PC-3 (cell line): ENCODE measurements at regions not wholly inside any gene's neighbourhood (a gene's known extent, or its start where the extent isn't known, plus 50 kb on each side); places are given as distances from the start of the nearest gene placed in this dataset.

ENCODE experiments used
- ATAC-seq: fragments of 200-7000 bp; cut with Tn5 transposase; 2 replicates; pipeline ENCODE4 v1.9.1; 2020; ENCODE audit warnings: mild to moderate bottlenecking, moderate library complexity
- BruUV-seq: library from RNA; stranded (reverse); fragments of 400-500 nt; replicated peaks from 2 replicates; lab custom pipeline; 2021; lab: Mats Ljungman, UMichigan
- CTCF ChIA-PET: fragments of 300-600 bp; sonication (Branson Sonifier 250); formaldehyde crosslinking; loops from one replicate; lab custom pipeline; 2022; ENCODE audit warnings: antibody characterized with exemption; lab: Charles Lee
- POLR2A ChIA-PET: fragments of 300-600 bp; sonication (Branson Sonifier 250); formaldehyde crosslinking; loops from one replicate; lab custom pipeline; 2022; ENCODE audit warnings: antibody characterized with exemption; ENCODE audit not compliant: unreplicated experiment; lab: Charles Lee
- DNase-seq: peaks from one replicate; pipeline ENCODE4 v3.0.0-alpha.2; 2015
- H2AFZ ChIP-seq: fragments of 300-600 bp; sonication (generic); 2 replicates; pipeline ENCODE4 v1.6.0; 2016; ENCODE audit warnings: antibody characterized with exemption, low read length
- H3F3A ChIP-seq: fragments of 300-600 bp; sonication (generic); one replicate; pipeline ENCODE4 v1.6.0; 2017; ENCODE audit warnings: antibody characterized with exemption, low read length, control low read depth, mild to moderate bottlenecking; ENCODE audit not compliant: unreplicated experiment
- H3K27ac ChIP-seq: fragments of 300-600 bp; sonication (generic); 2 replicates; pipeline ENCODE4 v1.5.1; 2016; ENCODE audit warnings: mild to moderate bottlenecking, low read length
- H3K27me3 ChIP-seq: fragments of 300-600 bp; sonication (generic); 2 replicates; pipeline ENCODE4 v1.6.1; 2016; ENCODE audit warnings: low read length, mixed read lengths
- H3K36me3 ChIP-seq: fragments of 300-600 bp; sonication (generic); 2 replicates; pipeline ENCODE4 v1.6.1; 2016; ENCODE audit warnings: low read depth, mixed run types, low read length, mixed read lengths
- H3K4me1 ChIP-seq: fragments of 300-600 bp; sonication (generic); 2 replicates; pipeline ENCODE4 v1.5.1; 2016; ENCODE audit warnings: low read length; ENCODE audit not compliant: insufficient read depth
- H3K4me2 ChIP-seq: fragments of 300-600 bp; sonication (generic); 2 replicates; pipeline ENCODE4 v1.6.0; 2016; ENCODE audit warnings: low read length
- H3K4me3 ChIP-seq: fragments of 300-600 bp; sonication (generic); 2 replicates; pipeline ENCODE4 v1.5.1; 2016; ENCODE audit warnings: mild to moderate bottlenecking, low read length, mixed read lengths
- H3K79me2 ChIP-seq: fragments of 300-600 bp; sonication (generic); 2 replicates; pipeline ENCODE4 v1.6.1; 2017; ENCODE audit warnings: low read length, mixed read lengths
- H3K9ac ChIP-seq: fragments of 300-600 bp; sonication (generic); 2 replicates; pipeline ENCODE4 v1.6.0; 2016; ENCODE audit warnings: mild to moderate bottlenecking, low read length
- H3K9me2 ChIP-seq: fragments of 300-600 bp; sonication (generic); replicated peaks from 2 replicates; pipeline ENCODE4 v1.6.1; 2016; ENCODE audit warnings: mixed run types, low read length, mixed read lengths
- H3K9me3 ChIP-seq: fragments of 300-600 bp; sonication (generic); 2 replicates; pipeline ENCODE4 v1.6.1; 2016; ENCODE audit warnings: low read length, mixed read lengths
- H4K20me1 ChIP-seq: fragments of 300-600 bp; sonication (generic); 2 replicates; pipeline ENCODE4 v1.6.1; 2016; ENCODE audit warnings: low read length, mixed read lengths
- EZH2 ChIP-seq: fragments of 300-600 bp; sonication (generic); IDR thresholded peaks from one replicate; pipeline ENCODE4 v1.6.1; 2017; ENCODE audit warnings: antibody characterized with exemption, mild to moderate bottlenecking, low read length; ENCODE audit not compliant: unreplicated experiment
- EZH2phosphoT487 ChIP-seq: fragments of 300-600 bp; sonication (generic); IDR thresholded peaks from 2 replicates; pipeline ENCODE4 v1.6.1; 2018; ENCODE audit warnings: mild to moderate bottlenecking, antibody characterized with exemption, low read length, borderline replicate concordance
- intact Hi-C: fragments of 100-400 bp; cut with micrococcal nuclease; formaldehyde crosslinking; loops from 2 replicates; pipeline ENCODE4 v1.9.0; 2023
- TF ChIP-seq, protein P1 (sequence below): fragments of 300-600 bp; sonication (generic); conservative IDR thresholded peaks from 2 replicates; pipeline ENCODE4 v1.5.1; 2017; ENCODE audit warnings: antibody characterized with exemption, low read depth, mild to moderate bottlenecking, low read length

DNA sequence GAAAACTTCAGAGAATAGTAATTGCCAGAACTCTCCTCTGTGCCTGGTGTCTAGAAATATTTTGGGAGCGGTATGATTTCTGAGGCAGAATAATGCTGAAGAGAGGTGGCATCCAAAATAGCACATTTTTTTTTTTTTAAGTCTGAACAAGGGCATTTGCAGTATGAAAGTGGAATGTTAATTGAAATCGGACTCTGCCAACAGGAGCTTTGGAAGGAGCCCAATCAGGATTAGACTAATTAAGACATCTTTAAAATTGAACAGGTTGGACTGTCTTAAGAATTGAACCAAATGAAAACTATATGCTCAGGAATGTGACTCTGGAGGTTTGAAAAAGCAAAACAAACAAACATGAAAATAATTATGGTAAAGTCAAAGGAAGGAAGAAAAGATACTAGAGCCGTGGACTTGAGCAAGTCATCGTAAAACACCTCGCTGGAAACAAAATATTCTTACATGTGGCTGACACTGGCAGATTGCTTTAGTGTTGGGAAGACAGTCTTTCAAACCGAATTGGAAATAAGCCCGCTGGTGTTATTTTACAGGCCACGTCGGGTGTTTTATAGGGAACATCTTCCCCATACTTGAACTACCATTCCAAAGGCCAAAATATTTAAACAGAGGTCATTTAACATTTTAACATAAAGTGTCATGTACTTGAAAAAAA lies 436.3 kb downstream of the VRK1 start:
- Histone ChIP-seq H3K79me2 (no peaks in the 10 kb centered on the region), H3K9me3 (no peaks in the 10 kb centered on the region), H4K20me1 (no peaks in the 10 kb centered on the region), H3F3A (no peaks in the 10 kb centered on the region), H3K4me3 (no peak overlapping the region), H3K4me1 (no peaks in the 10 kb centered on the region), H3K9ac (no peak overlapping the region), H3K27ac (no peak overlapping the region), H2AFZ (no peak overlapping the region), H3K27me3 (peaks cover 97% of the 10 kb centered on the region), H3K9me2 (no peaks in the 10 kb centered on the region), H3K36me3 (no peaks in the 10 kb centered on the region), H3K4me2 (no peak overlapping the region)
- peak; percentile 61 for TF ChIP-seq EZH2
- no peak for TF ChIP-seq EZH2phosphoT487
- TF ChIP-seq, protein P1, sequence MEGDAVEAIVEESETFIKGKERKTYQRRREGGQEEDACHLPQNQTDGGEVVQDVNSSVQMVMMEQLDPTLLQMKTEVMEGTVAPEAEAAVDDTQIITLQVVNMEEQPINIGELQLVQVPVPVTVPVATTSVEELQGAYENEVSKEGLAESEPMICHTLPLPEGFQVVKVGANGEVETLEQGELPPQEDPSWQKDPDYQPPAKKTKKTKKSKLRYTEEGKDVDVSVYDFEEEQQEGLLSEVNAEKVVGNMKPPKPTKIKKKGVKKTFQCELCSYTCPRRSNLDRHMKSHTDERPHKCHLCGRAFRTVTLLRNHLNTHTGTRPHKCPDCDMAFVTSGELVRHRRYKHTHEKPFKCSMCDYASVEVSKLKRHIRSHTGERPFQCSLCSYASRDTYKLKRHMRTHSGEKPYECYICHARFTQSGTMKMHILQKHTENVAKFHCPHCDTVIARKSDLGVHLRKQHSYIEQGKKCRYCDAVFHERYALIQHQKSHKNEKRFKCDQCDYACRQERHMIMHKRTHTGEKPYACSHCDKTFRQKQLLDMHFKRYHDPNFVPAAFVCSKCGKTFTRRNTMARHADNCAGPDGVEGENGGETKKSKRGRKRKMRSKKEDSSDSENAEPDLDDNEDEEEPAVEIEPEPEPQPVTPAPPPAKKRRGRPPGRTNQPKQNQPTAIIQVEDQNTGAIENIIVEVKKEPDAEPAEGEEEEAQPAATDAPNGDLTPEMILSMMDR, result no peak
- BruUV-seq, result no TSS peak
- intact Hi-C loops, result no loop called here
- no peak for ATAC-seq
- ChIA-PET CTCF (no interaction called here), POLR2A (no interaction called here)
- DNase-seq, result peak; percentile 4

DNA sequence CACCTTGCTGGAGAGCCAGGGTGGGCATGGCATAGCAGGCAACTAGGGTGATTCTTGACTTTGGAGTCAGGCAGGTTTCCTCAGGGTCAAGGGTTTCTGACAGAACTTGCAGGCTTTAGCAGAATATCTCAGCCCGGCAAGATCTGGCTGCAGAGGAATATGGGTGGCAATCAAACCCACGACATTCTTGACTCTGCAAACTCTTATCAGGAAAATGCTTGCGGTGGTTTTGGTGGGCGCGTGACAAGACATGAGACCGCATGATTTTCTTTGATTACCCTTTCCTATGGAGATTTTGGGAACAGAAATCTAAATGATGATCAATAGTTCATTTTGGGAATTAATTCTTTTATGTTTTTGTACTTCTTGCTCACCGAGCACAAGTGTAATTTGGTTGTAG lies 449.5 kb downstream of the VRK1 start:
- no peaks in the 10 kb centered on the region for H3F3A ChIP-seq
- H3K79me2 ChIP-seq, result no peaks in the 10 kb centered on the region
- H3K27ac ChIP-seq, result no peak overlapping the region
- ChIA-PET POLR2A (no interaction called here), CTCF (no interaction called here)
- peaks cover 72% of the 10 kb centered on the region for H3K27me3 ChIP-seq
- no peak overlapping the region for H3K9ac ChIP-seq
- H3K9me3 ChIP-seq, result no peaks in the 10 kb centered on the region
- BruUV-seq, result no TSS peak
- ATAC-seq, result no peak
- H4K20me1 ChIP-seq, result no peaks in the 10 kb centered on the region
- H3K4me2 ChIP-seq, result no peak overlapping the region
- intact Hi-C loops, result loop anchor here (5.0 kb wide), 1 partner anchor 34 kb away; no protein-coding TSS in a partner anchor
- TF ChIP-seq, protein P1, result no peak
- TF ChIP-seq EZH2 (no peak), EZH2phosphoT487 (0 out of 2 replicates have a peak, but pooled peaks have one; percentile 1)
- no peak overlapping the region for H3K4me3 ChIP-seq
- no peaks in the 10 kb centered on the region for H3K9me2 ChIP-seq
- DNase-seq, result no peak
- H3K36me3 ChIP-seq, result no peaks in the 10 kb centered on the region
- H3K4me1 ChIP-seq, result 0 out of 2 replicates have a peak, but pooled peaks cover 6% of the 10 kb centered on the region
- no peak overlapping the region for H2AFZ ChIP-seq

DNA sequence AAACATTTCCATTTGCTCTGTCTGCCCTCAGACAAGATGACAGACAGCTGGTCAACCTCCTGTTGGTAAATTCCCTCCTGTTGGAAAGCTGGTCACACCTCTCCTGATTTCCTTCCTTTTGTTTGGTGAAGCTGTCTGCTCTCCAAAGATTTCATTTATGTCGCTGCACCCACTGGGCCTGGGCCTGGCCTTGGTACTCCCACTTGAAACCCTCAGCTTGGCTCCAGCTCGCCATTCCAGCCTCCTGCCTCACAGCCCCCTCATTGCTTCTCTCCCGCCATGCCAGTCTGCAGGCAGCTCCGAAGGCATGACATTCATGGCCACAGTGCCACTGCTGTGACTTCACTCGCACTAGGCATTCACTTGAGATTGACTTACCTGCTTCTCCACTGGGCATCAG lies 451.8 kb downstream of the VRK1 start:
- no peaks in the 10 kb centered on the region for H3F3A ChIP-seq
- peaks cover 50% of the 10 kb centered on the region for H3K27me3 ChIP-seq
- DNase-seq (no peak), ATAC-seq (no peak)
- intact Hi-C loops, result loop anchor here (5.0 kb wide), 1 partner anchor 37 kb away; no protein-coding TSS in a partner anchor
- H3K36me3 ChIP-seq, result no peaks in the 10 kb centered on the region
- no peaks in the 10 kb centered on the region for H3K9me3 ChIP-seq
- no peaks in the 10 kb centered on the region for H3K79me2 ChIP-seq
- TF ChIP-seq EZH2phosphoT487 (no peak), EZH2 (no peak)
- TF ChIP-seq, protein P1, result no peak
- H3K4me1 ChIP-seq, result 0 out of 2 replicates have a peak, but pooled peaks cover 6% of the 10 kb centered on the region
- H3K4me2 ChIP-seq, result no peak overlapping the region
- no peak overlapping the region for H3K9ac ChIP-seq
- no peak overlapping the region for H3K27ac ChIP-seq
- no peaks in the 10 kb centered on the region for H4K20me1 ChIP-seq
- ChIA-PET POLR2A (no interaction called here), CTCF (no interaction called here)
- H3K9me2 ChIP-seq, result no peaks in the 10 kb centered on the region
- H2AFZ ChIP-seq, result no peak overlapping the region
- no TSS peak for BruUV-seq
- no peak overlapping the region for H3K4me3 ChIP-seq
